ENCODE measurements at regions not wholly inside any gene's neighbourhood (a gene's known extent, or its start where the extent isn't known, plus 50 kb on each side); places are given as distances from the start of the nearest gene placed in this dataset.

DNA sequence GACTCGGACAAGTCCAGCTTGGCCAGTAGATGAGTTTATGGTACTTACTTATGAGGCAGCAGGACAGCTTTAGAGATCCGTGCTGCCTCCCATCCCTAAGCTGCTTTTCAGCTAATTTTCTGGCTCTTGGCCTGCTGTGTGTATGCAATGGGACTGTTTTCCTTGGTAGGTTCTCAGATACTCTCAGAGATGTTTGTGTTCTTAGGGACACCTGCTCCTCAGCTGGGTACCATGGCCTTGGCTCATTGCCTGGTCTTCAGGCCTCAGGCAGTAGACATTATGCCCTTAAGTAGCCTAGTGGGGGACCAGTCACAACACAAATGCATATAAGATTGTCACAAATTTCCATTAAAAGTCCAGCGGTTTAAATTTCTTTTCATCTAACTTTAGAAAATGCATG, 688.0 kb downstream of the PCDH7 start:
- TF ChIP-seq, protein P1, sequence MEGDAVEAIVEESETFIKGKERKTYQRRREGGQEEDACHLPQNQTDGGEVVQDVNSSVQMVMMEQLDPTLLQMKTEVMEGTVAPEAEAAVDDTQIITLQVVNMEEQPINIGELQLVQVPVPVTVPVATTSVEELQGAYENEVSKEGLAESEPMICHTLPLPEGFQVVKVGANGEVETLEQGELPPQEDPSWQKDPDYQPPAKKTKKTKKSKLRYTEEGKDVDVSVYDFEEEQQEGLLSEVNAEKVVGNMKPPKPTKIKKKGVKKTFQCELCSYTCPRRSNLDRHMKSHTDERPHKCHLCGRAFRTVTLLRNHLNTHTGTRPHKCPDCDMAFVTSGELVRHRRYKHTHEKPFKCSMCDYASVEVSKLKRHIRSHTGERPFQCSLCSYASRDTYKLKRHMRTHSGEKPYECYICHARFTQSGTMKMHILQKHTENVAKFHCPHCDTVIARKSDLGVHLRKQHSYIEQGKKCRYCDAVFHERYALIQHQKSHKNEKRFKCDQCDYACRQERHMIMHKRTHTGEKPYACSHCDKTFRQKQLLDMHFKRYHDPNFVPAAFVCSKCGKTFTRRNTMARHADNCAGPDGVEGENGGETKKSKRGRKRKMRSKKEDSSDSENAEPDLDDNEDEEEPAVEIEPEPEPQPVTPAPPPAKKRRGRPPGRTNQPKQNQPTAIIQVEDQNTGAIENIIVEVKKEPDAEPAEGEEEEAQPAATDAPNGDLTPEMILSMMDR (IDR thresholded peaks at IDR 0.05; ENCODE audit: poor library complexity), result no peak
- no peak for TF ChIP-seq EZH2 (IDR thresholded peaks at IDR 0.05; ENCODE audit: borderline replicate concordance)
